Cerebellar nuclear complex (tissue), 1 donor: ENCODE measurements at regions not wholly inside any gene's neighbourhood (a gene's known extent, or its start where the extent isn't known, plus 50 kb on each side); places are given as distances from the start of the nearest gene placed in this dataset.

Experiments used
- DNase-seq, 2 experiments: peaks; one replicate each; lab custom pipeline; 2025; lab: John Stamatoyannopoulos, UW

DNA sequence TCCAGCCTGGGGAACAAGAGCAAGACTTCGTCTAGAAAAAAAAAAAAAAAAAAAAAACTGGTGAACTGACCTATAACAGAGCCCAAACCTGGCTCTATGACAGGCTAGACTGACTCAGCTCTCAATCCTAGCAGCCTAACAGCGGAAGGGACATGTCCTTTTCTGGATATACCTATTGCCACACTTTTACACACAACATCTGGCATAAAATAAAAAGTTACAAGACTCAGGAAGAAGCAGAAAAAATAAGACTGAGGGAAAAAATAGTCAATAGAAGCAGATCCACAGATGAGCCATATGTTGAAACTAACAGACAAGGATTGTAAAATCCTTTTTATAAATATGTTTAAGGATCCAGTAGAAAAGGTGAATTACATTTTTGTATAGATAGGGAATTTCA, 57.5 kb upstream of the IPO9 start:
- DNase-seq, result no peak

DNA sequence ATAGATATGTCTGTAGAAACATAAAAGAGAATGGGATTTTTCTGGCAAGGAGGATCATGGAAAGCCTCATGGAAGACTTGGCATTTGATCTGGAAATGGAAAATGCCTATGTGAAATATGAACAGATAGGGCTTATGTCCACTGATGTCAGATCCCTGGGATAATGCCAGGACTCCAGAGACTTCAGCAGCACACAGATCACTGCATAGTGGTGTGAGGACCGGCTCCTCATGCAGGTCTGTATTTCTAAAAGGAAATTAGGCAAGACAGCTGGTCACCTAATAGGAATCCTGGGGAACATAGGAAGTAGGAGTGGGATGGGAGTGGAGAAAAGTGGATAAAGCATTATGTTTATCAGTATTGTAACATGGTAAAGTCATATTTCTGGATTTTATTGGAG, 56.8 kb upstream of the IPO9 start:
- DNase-seq, result no peak

DNA sequence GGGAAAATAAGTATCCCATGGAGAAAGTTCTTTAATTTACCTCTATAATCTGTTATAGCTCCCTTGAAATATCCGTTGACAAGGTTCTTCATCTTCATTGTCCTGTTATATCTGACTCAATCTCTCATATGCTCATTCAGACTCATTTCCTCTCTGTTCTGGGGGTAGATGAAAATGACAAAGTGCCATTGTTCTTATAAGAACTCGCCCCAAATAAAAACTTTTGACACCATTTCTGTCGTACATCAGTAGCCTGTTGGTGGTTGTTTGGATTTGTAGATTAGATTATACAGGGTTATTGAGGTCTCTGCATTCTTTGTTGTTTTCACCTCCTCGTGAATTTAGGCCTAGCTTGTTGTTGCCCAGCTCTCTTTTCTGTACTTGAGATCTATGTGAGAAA, 55.2 kb upstream of the IPO9 start:
- no peak for DNase-seq

DNA sequence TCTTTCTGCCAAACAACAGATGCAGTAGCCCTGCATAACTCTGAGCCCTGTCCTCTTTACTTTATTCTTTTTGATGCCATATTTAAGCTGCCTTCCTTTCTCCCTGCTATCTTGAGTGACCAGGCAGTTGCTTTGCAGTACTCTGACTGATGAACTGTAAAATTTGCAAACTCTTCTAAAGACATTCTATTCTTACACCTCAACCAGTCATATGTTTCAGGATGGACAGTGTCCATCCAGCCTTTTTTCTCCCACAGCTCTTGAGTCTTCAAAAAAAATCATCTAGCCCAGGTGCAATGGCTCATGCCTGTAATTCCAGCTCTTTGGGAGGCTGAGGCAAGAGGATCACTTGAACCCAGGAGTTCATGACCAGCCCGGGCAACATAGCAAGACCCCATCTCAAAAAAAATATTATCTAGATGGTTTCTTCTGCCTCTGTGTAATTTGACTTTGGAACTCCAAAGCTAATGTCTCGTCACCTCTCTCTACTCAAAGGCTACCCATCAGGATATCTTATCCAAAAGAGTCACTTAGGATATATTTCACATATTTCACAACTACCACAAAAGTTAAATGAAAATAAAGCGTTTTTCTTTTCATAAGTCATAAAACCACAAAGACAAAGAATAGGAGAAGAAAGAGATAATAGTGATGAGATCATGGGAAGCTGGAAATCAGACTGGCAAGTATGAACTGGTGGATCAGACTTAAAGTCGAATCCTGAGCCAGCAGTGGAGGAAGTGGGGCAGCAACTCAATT, 54.6 kb upstream of the IPO9 start:
- no peak for DNase-seq

DNA sequence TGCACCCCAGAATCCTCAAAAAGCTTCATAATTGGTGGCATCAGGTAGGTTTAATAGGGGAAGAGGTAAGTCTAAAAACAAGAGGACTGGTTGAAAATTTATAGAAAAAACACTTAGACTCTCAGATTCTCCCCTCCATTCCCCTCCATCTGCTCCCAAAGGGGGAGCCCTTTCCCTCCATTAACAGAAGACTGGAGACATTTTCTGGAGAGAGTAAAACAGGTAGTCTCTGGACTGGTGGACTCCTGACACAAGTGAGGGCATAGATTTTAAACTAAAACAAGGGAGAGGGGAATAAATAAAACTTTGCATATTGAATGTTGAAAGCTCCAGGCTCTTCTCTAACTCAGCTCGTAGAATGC, 54.0 kb upstream of the IPO9 start:
- no peak for DNase-seq

DNA sequence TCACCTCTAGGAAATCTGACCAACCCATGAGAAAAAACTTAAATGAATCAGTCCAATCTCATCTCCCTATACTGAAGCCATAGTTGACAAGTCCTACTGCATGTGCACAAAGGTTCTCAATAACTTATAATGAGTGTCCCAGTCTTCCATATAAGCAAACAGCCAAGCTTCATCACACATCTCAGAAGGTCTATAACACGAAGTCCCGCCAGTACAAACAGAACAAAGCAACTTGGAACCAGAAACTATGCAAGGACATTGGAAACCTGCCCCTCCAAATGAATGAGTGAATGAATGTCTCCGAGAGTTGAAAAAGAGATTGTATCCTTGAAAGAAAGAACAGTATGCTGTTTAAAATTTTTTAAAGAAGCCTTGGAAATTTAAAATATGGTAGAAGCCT, 53.6 kb upstream of the IPO9 start:
- no peak for DNase-seq

DNA sequence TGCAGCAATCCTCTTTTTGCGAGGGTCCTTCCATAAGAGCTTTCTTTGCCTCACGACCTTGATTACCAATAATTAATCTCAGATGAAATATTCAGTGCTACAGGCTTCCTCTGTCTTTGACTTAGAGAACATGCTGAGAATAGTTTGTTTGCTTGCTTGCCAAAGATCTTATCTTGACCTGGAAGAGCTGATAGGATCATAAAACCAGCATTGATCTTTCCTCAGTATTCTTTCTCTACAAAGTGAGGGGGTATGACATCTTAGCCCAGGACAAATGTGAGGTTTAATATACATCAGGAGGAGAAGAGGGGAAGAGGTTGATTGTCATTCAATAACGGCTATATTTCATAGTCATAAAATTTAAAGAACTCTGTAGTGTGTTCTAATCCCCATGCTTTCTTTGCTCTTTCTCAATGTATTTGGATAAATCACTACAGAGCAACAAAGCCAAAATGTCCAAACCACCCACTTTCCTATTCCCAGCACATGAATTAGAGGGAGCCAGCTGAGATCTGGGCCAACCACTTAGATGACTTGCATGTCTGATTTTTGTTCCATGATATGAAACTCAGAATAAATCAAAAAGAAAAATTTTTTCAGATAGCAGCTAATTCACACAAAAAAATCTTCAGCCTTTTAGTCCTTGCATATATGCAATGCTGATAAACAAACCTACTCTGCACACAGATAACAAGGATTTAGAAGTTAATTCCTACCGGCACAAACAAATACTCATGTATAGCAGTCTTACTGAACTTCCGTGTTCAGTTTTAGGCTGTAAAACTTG, 50.5 kb upstream of the IPO9 start:
- no peak for DNase-seq
